Transverse colon (tissue), 3 donors: ENCODE measurements at regions not wholly inside any gene's neighbourhood (a gene's known extent, or its start where the extent isn't known, plus 50 kb on each side); places are given as distances from the start of the nearest gene placed in this dataset.

Experiments used
- POLR2A ChIP-seq: fragments of 450-650 bp; IDR thresholded peaks from one replicate; pipeline ENCODE4 v1.6.1; 2016; ENCODE audit warnings: antibody characterized with exemption, mild to moderate bottlenecking, moderate library complexity
- TF ChIP-seq, protein P1 (sequence below), 5 experiments: fragments of 200-600 bp in 3 of 5; fragments of 450-650 bp in 2 of 5; sonication (generic) in 3 of 5; IDR thresholded peaks; 1 replicate in 2 of 5; 2 replicates in 3 of 5; pipeline ENCODE4 v1.5.1; 2016 to 2017; ENCODE audit warnings: antibody characterized with exemption in 5 of 5, inconsistent platforms in 3 of 5, mild to moderate bottlenecking in 2 of 5, moderate library complexity in 1 of 5

DNA sequence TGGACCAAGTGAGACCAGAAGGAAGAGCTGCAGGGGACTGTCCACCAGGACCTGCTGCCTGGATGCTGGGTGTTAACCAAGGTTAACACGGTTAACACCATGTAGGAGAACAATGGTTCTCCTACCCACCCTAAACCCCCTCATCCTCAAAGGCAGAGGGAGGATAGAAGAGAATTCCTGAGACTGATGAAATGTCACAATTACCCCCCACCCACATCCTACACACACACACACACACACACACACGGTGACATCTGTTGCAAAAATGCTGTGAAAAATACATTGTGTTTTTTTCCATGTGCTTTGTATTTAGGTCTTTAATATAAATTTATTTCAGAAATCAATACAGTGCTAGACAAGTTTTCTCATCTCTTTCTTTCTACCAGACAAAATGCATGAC lies 113.9 kb upstream of the HES1 start:
- TF ChIP-seq, protein P1, sequence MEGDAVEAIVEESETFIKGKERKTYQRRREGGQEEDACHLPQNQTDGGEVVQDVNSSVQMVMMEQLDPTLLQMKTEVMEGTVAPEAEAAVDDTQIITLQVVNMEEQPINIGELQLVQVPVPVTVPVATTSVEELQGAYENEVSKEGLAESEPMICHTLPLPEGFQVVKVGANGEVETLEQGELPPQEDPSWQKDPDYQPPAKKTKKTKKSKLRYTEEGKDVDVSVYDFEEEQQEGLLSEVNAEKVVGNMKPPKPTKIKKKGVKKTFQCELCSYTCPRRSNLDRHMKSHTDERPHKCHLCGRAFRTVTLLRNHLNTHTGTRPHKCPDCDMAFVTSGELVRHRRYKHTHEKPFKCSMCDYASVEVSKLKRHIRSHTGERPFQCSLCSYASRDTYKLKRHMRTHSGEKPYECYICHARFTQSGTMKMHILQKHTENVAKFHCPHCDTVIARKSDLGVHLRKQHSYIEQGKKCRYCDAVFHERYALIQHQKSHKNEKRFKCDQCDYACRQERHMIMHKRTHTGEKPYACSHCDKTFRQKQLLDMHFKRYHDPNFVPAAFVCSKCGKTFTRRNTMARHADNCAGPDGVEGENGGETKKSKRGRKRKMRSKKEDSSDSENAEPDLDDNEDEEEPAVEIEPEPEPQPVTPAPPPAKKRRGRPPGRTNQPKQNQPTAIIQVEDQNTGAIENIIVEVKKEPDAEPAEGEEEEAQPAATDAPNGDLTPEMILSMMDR (IDR thresholded peaks at IDR 0.05): no peak
- no peak for TF ChIP-seq POLR2A
